B cell (primary cell): ENCODE measurements at regions not wholly inside any gene's neighbourhood (a gene's known extent, or its start where the extent isn't known, plus 50 kb on each side); places are given as distances from the start of the nearest gene placed in this dataset.

Experiments
- ATAC-seq: fragments of 200-7000 bp; cut with Tn5 transposase; one replicate; pipeline ENCODE4 v1.10.0; 2021; ENCODE audit warnings: low read depth, mild to moderate bottlenecking, moderate number of reproducible peaks, moderate library complexity
- CTCF ChIA-PET: fragments of 350-600 bp; sonication (Branson Sonifier 250); formaldehyde crosslinking; loops from one replicate; lab custom pipeline; 2021; ENCODE audit warnings: antibody characterized with exemption, inconsistent platforms; lab: Charles Lee
- POLR2A ChIA-PET: fragments of 350-600 bp; sonication (Branson Sonifier 250); formaldehyde crosslinking; loops from one replicate; lab custom pipeline; 2021; ENCODE audit warnings: antibody characterized with exemption; lab: Charles Lee
- DNase-seq: peaks from one replicate; pipeline ENCODE4 v3.0.0; 2013
- H2AFZ ChIP-seq: 2 replicates; pipeline ENCODE4 v1.6.1; 2012; ENCODE audit warnings: mild to moderate bottlenecking, low read depth, low read length; ENCODE audit not compliant: insufficient read depth, poor library complexity, severe bottlenecking
- H3K27ac ChIP-seq, 2 donors: 1 replicate in 1 of 2; 2 replicates in 1 of 2; pipeline ENCODE4 v1.5.1; 2012 to 2013; ENCODE audit warnings: low read length in 2 of 2, mild to moderate bottlenecking in 2 of 2, moderate library complexity in 1 of 2
- H3K27me3 ChIP-seq, 4 experiments: fragments of 200-600 bp in 1 of 4; sonication (generic) in 1 of 4; replicated peaks in 1 of 4; 1 replicate in 2 of 4; 2 replicates in 2 of 4; pipeline versions ENCODE4 v1.6.1 to v1.7.0; 2013 to 2016; ENCODE audit warnings: low read length in 3 of 4, mild to moderate bottlenecking in 2 of 4, mixed read lengths in 1 of 4, moderate library complexity in 1 of 4; ENCODE audit not compliant: insufficient read depth in 4 of 4, control insufficient read depth in 3 of 4; ENCODE audit errors: control extremely low read depth in 1 of 4
- H3K36me3 ChIP-seq, 2 experiments: replicated peaks in 1 of 2; 1 replicate in 1 of 2; 2 replicates in 1 of 2; pipeline versions ENCODE4 v1.6.1 to v1.7.1; 2013; ENCODE audit warnings: low read length in 1 of 2; ENCODE audit not compliant: insufficient read depth in 2 of 2, control insufficient read depth in 1 of 2; ENCODE audit errors: control extremely low read depth in 1 of 2, extremely low read depth in 1 of 2
- H3K4me1 ChIP-seq, 2 donors: fragments of 200-600 bp in 1 of 2; sonication (generic) in 1 of 2; 1 replicate in 1 of 2; 2 replicates in 1 of 2; pipeline versions ENCODE4 v1.5.1 to v1.6.1; 2013 to 2017; ENCODE audit warnings: low read length in 2 of 2; ENCODE audit not compliant: control insufficient read depth in 2 of 2, insufficient read depth in 2 of 2
- H3K4me2 ChIP-seq: replicated peaks from 2 replicates; pipeline ENCODE3; 2012; ENCODE audit warnings: mild to moderate bottlenecking, low read depth, low read length; ENCODE audit not compliant: poor library complexity, severe bottlenecking
- H3K4me3 ChIP-seq, 5 experiments: fragments of 200-600 bp in 1 of 5; sonication (generic) in 1 of 5; 1 replicate in 3 of 5; 2 replicates in 2 of 5; pipeline versions ENCODE4 v1.5.1 to v1.7.0; 2011 to 2016; ENCODE audit warnings: low read length in 4 of 5, mild to moderate bottlenecking in 4 of 5, low read depth in 2 of 5, control low read depth in 1 of 5, moderate library complexity in 1 of 5; ENCODE audit not compliant: insufficient read depth in 1 of 5; ENCODE audit errors: control extremely low read depth in 1 of 5, extremely low read depth in 1 of 5
- H3K79me2 ChIP-seq: fragments of 200-600 bp; sonication (generic); one replicate; pipeline ENCODE4 v1.6.0; 2016; ENCODE audit warnings: low read length; ENCODE audit not compliant: control insufficient read depth, insufficient read depth
- H3K9ac ChIP-seq: fragments of 200-600 bp; sonication (generic); 2 replicates; pipeline ENCODE4 v1.6.1; 2017; ENCODE audit warnings: mild to moderate bottlenecking, low read length, moderate library complexity
- H3K9me3 ChIP-seq, 3 donors: one replicate each; pipeline versions ENCODE4 v1.6.1 to v1.7.1; 2013; ENCODE audit warnings: low read length in 2 of 3; ENCODE audit not compliant: control insufficient read depth in 2 of 3, insufficient read depth in 1 of 3; ENCODE audit errors: control extremely low read depth in 1 of 3
- H4K20me1 ChIP-seq: 2 replicates; pipeline ENCODE4 v1.6.0; 2012; ENCODE audit warnings: mild to moderate bottlenecking, low read length; ENCODE audit not compliant: insufficient read depth, control insufficient read depth, poor library complexity, severe bottlenecking
- H3K27ac Mint-ChIP-seq: one replicate; pipeline ENCODE4 v1.8.0; 2021; ENCODE audit warnings: mixed read lengths
- H3K27me3 Mint-ChIP-seq: one replicate; pipeline ENCODE4 v1.8.0; 2021; ENCODE audit warnings: mixed read lengths
- H3K4me1 Mint-ChIP-seq: one replicate; pipeline ENCODE4 v1.8.0; 2021; ENCODE audit warnings: mixed read lengths
- H3K4me3 Mint-ChIP-seq: one replicate; pipeline ENCODE4 v1.8.0; 2021; ENCODE audit warnings: mixed read lengths
- H3K9me3 Mint-ChIP-seq: one replicate; pipeline ENCODE4 v1.8.0; 2022; ENCODE audit warnings: mixed read lengths; ENCODE audit not compliant: insufficient read depth
- EZH2 ChIP-seq: IDR thresholded peaks from 2 replicates; pipeline ENCODE4 v1.6.1; 2012; ENCODE audit warnings: borderline replicate concordance, low read depth, mild to moderate bottlenecking, moderate library complexity, low read length; ENCODE audit not compliant: insufficient read depth, poor library complexity, severe bottlenecking
- WGBS: methylation state at CpG from one replicate; pipeline ENCODE4 v1.1.5; 2013; ENCODE audit warnings: missing lambda C conversion rate; ENCODE audit not compliant: insufficient coverage; 5-methylcytosine and 5-hydroxymethylcytosine counted together
- intact Hi-C: fragments of 100-400 bp; cut with micrococcal nuclease; formaldehyde crosslinking; loops from one replicate; pipeline ENCODE4 v1.10.0; 2022
- TF ChIP-seq, protein P1 (sequence below): fragments of 200-600 bp; IDR thresholded peaks from one replicate; pipeline ENCODE4 v1.8.0; 2022; ENCODE audit warnings: antibody characterized with exemption, mild to moderate bottlenecking

DNA sequence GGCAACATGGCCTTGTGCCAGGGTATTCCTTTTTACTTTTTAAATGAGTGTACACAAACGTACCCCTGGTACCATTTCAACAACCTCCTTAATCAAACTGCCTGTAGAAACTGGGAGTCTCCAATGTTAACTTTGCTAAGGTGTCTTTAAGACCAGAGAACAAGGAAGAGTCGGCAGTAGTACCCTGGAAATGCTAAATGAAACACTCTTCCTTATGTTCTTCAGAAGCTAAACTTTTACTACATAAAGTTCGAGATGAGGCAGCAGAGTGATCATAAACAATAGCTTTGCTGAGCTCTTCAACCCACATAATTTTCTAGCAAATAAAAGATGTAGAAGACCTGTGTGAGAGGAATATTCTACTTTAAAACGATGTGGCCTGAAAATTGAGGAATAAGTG, 297.7 kb upstream of the NRIP1 start:
- H3K9me3 Mint-ChIP-seq: peaks cover 9% of the 10 kb centered on the region
- no peak overlapping the region for H3K27ac Mint-ChIP-seq
- DNase-seq (no peak), ATAC-seq (no peak)
- H3K9ac ChIP-seq: no peak overlapping the region
- H3K4me2 ChIP-seq: no peak overlapping the region
- H2AFZ ChIP-seq: no peak overlapping the region
- no peaks in the 10 kb centered on the region for H4K20me1 ChIP-seq
- H3K27me3 ChIP-seq: no peaks in the 10 kb centered on the region
- no peaks in the 10 kb centered on the region for H3K36me3 ChIP-seq
- no peak overlapping the region for H3K4me3 ChIP-seq
- POLR2A ChIA-PET: no interaction called here
- no peaks in the 10 kb centered on the region for H3K27me3 Mint-ChIP-seq
- intact Hi-C loops: no loop called here
- H3K4me1 Mint-ChIP-seq: no peaks in the 10 kb centered on the region
- no peaks in the 10 kb centered on the region for H3K79me2 ChIP-seq
- CTCF ChIA-PET: no interaction called here
- WGBS: 100% methylated on average over 1 of the region's 4 CpGs
- H3K4me1 ChIP-seq: no peaks in the 10 kb centered on the region
- TF ChIP-seq EZH2: no peak
- TF ChIP-seq, protein P1, sequence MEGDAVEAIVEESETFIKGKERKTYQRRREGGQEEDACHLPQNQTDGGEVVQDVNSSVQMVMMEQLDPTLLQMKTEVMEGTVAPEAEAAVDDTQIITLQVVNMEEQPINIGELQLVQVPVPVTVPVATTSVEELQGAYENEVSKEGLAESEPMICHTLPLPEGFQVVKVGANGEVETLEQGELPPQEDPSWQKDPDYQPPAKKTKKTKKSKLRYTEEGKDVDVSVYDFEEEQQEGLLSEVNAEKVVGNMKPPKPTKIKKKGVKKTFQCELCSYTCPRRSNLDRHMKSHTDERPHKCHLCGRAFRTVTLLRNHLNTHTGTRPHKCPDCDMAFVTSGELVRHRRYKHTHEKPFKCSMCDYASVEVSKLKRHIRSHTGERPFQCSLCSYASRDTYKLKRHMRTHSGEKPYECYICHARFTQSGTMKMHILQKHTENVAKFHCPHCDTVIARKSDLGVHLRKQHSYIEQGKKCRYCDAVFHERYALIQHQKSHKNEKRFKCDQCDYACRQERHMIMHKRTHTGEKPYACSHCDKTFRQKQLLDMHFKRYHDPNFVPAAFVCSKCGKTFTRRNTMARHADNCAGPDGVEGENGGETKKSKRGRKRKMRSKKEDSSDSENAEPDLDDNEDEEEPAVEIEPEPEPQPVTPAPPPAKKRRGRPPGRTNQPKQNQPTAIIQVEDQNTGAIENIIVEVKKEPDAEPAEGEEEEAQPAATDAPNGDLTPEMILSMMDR: no peak
- H3K27ac ChIP-seq: no peak overlapping the region
- peaks cover 0 to 9% (median 4%) of the 10 kb centered on the region in 3 donors for H3K9me3 ChIP-seq
- no peak overlapping the region for H3K4me3 Mint-ChIP-seq

DNA sequence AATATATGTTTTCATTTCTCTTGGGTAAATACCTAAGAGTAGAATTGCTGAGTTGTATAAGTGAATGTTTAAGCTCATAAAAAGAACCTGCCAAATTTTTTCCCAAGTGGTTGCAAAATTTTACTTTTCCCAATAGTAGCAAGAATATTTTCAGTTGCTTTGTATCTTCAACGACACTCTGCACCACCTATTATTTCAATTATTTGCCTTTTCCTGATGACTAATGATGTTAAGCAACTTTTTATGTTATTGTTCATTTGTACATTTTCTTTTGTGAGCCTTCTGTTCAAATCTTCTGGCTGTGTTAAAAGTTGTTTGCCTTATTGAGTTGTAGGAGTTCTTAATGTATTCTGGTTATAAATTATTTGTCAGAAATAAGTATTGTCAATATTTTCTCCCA, 299.1 kb upstream of the NRIP1 start:
- no peaks in the 10 kb centered on the region for H3K79me2 ChIP-seq
- H3K4me3 ChIP-seq: no peak overlapping the region
- H3K36me3 ChIP-seq: no peaks in the 10 kb centered on the region
- H3K27ac Mint-ChIP-seq: no peak overlapping the region
- no peak for DNase-seq
- WGBS: no CpG with 5 or more reads among the region's 1 CpG
- no peaks in the 10 kb centered on the region for H3K27me3 Mint-ChIP-seq
- TF ChIP-seq EZH2: no peak
- TF ChIP-seq, protein P1: no peak
- POLR2A ChIA-PET: no interaction called here
- H4K20me1 ChIP-seq: no peaks in the 10 kb centered on the region
- no peaks in the 10 kb centered on the region for H3K4me1 ChIP-seq
- H3K4me1 Mint-ChIP-seq: no peaks in the 10 kb centered on the region
- intact Hi-C loops: no loop called here
- no peak overlapping the region for H3K27ac ChIP-seq
- H3K4me2 ChIP-seq: no peak overlapping the region
- CTCF ChIA-PET: no interaction called here
- no peak overlapping the region for H3K9ac ChIP-seq
- H3K9me3 ChIP-seq: peaks cover 0 to 9% (median 4%) of the 10 kb centered on the region in 3 donors
- no peak overlapping the region for H3K4me3 Mint-ChIP-seq
- no peaks in the 10 kb centered on the region for H3K27me3 ChIP-seq
- peaks cover 9% of the 10 kb centered on the region for H3K9me3 Mint-ChIP-seq
- ATAC-seq: no peak
- H2AFZ ChIP-seq: no peak overlapping the region
